Lung microvascular endothelial cell (primary cell): ENCODE measurements at regions not wholly inside any gene's neighbourhood (a gene's known extent, or its start where the extent isn't known, plus 50 kb on each side); places are given as distances from the start of the nearest gene placed in this dataset.
A peak's percentile ranks its signal among the peaks of the same experiment; 100 is the strongest.
"Not testable (repeated sequence)": the region's sequence is repeated elsewhere in the genome, so short reads cannot be mapped to it uniquely, and the experiment has no call there.

Experiments
- DNase-seq, 2 donors: peaks; one replicate each; pipeline versions ENCODE4 v3.0.0 to v3.0.0-alpha.2; 2010; ENCODE audit warnings: low read depth in 2 of 2

DNA sequence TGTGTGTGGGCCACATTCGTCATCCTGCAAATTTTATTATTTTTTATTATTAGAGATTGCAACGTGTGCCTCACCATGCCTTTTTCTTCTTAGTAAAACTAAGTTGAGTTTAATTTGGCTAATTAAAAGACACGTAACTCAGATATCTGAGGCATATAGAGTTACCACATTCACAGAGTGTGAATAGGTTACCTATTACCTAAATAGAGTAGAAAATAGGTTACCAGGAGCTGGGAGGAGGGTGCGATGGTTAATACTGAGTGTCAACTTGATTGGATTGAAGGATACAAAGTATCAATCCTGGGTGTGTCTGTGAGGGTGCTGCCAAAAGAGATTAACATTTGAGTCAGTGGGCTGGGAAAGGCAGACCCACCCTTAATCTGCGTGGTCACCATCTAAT is 116.3 kb upstream of the CARD11 start:
- DNase-seq = not testable (repeated sequence)

DNA sequence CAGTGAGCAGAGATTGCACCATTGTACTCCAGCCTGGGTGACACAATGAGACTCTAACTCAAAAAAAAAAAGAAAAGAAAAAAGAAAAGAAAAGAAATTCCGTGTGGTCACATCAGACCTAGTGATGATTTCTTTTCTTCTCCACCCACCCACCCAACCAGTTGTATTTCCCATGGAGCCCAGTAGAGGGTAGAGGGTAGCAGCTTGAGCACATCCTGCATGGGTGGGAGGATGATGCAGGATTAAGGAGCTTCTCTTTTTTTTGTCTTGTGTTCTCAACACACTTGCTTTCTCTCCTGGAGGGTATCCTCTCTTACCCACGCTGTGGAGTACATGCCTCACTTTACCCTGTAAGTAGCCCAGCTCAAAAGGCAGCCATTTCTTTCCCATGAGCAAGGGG is 118.6 kb upstream of the CARD11 start:
- no peak for DNase-seq

DNA sequence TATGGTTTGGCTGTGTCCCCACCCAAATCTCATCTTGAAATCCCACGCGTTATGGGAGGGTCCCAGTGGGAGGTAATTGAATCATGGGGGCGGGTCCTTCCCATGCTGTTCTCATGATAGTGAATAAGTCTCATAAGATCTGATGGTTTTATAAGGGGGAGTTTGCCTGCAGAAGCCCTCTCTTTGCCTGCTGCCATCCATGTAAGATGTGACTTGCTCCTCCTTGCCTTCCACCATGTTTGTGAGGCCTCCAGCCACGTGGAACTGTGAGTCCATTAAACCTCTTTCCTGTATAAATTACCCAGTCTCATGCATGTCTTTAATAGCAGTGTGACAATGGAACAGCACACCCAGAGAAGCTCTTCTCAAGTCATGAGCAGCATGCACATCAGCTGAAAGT is 119.1 kb upstream of the CARD11 start:
- DNase-seq = not testable (repeated sequence)

DNA sequence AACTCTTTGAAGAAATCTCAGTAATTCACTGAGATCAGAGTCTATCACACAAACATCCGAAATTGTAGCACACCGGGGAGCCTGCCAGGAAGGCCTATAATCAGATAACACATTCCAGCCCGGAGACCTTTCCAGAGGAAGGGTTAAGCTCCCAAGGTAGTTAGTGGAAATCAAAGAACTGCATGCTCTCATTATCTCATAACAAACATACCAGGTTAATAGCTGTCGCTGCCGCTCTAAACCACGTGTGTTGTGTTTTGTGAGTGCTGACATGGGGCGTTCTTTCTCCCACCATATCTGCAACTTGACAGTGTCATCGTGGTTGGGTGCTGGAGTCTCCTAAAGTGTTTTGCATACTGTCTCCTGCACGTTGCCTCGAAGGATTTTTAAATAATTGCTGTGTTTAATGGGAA is 120.7 kb upstream of the CARD11 start:
- peak in 1 of 2 donors; percentile 19 for DNase-seq

DNA sequence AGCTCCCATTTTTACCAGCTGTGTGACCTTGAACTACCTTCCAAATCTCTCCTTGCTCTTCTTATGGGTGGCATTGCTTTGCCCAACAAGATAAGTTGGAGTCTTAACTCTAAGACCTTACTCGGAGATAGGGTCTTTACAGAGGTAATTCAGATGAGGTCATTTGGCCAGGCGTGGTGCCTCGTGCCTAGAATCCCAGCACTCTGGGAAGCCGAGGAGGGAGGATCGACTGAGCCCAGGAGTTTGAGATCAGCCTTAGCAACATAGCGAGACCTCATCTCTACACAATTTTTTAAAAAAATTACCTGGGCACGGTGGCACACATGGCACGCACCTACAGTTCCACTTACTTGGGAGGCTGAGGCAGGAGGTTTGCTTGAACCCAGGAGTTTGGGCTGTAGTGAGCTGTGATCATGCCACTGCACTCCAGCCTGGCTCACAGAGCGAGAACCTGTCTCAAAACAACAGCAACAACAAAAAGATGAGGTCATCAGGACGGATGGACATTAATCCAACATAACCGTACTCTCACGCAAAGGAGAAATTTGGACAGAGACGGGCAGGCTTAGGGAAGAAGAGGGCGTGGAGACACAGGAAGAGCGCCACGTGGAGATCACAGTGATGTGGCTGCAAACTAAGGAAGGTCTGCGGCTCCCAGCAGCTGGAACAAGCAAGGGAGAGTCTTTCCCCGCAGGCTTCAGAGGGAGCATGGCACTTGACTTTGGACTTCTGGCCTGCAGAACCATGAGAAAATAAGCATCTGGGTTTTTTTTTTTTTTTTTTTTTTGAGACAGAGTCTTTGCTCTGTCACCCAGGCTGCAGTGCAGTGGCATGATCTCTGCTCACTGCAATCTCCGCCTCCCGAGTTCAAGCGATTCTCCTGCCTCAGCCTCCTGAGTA is 122.3 kb upstream of the CARD11 start:
- DNase-seq = no peak

DNA sequence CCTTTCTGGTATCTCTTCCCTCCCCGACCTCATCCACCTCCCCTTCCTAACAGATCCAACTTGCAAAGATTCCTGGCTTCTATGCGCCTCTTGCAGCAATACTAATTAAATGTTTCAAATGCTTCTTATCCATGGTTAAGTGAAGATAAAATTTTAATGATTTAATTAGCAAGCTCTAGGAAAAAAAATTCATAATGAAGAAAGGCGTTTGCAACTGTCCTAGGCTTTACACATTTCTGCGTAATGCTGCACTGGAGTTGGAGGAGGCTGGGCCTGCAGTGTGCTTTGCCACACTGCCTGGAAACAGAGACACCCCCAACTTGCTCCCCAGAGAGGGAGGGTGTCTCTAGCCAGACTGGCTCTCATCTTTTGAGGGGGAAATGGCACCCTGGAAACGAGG is 123.9 kb upstream of the CARD11 start:
- no peak for DNase-seq

DNA sequence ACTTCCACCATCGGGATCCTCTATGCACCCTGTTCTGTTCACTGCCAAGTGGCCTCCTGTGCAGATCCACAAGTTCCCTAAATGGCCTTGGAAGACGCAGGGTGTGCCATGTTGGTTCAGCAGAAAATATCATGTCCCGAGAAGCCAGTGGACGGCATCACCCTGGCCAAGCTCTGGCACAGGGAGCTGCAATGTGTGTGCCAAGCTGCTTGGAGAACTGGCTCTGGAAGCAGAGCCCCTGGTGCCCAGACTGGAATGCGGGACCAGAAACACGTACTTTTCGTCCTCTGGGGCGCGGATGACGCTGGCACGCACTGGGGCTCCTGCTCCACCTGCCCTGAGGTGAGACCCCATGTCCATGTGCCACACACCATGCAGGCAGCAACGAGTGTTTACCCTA is 124.7 kb upstream of the CARD11 start:
- no peak for DNase-seq

DNA sequence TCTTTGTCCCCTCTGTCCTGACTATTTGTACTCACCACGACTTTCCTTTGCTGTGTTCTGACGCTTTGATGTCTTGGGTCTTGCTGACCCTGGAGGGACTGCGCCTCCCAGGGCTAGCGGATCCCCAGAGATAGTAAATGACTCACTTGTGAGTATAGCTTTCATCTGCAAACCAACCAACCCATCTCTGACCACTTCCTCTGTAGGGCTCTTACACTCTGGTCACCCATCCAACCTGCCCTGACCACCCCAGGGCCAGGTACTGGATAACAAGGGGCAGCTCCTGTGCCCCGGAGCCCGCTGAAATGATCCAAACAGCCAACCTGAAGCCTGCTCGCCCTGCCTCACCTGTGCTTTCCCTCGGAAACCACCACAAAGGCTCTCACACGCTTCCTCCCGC is 125.2 kb upstream of the CARD11 start:
- DNase-seq = no peak

DNA sequence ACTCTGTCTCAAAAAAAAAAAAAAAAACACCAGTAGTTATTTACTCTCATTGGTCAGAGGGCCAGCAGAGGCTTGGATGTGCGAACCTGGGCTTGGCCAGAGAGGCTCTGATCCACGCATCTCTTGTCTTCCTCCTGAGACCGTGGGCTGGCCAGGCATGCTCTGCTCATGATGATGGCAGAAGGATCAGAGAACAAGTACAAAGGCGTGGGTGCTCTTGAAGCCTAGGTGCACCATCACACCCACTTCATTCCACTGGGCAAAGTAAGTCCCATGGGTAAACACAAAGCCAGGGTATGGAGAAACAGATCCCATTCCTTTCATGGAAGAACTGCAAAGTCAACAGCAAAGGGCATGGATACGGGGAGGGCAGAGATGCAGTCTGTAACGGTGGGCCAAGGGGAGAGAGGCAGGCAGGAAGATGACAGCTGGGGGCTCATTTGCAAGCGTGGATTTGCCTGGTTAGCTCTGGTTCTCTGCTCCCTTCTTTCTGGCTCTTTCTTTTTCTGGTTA is 128.2 kb upstream of the SDK1 start:
- DNase-seq = no peak

DNA sequence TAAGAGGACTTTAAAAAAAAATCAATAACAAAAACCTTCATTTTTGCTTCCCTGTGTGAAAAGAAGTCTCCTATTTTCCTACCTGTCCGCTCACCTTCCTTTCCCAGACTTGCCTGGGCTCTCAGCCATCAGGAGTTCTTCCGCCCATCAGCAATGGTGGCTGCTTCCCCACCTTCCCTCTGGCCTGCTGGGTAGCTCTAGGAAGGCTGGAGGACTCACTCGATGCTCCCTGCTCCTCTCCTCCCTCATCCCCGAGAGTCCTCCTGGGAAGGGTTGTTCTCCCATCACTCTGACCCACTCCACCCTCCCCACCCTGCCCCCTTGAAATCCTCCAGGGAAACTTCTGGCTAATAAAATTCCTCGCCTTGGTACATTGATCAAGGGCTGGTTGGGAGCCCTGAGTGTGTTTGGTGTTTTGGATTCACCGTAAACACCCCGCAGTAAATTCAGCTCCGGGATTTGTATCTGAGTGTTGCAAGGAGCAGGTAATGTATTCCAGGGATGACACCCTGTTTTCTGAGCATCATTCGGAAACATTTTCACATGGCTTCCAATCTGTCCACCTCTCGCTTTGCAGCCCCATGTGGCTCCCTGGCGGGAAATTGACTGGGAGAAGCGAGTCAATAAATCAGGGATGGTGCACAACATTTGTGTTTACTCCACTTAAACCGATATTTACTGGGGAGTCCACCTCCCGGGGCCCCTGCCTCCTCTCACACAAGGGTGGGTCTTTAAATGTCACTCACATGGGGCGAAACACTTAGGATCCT is 126.4 kb upstream of the SDK1 start:
- DNase-seq = no peak

DNA sequence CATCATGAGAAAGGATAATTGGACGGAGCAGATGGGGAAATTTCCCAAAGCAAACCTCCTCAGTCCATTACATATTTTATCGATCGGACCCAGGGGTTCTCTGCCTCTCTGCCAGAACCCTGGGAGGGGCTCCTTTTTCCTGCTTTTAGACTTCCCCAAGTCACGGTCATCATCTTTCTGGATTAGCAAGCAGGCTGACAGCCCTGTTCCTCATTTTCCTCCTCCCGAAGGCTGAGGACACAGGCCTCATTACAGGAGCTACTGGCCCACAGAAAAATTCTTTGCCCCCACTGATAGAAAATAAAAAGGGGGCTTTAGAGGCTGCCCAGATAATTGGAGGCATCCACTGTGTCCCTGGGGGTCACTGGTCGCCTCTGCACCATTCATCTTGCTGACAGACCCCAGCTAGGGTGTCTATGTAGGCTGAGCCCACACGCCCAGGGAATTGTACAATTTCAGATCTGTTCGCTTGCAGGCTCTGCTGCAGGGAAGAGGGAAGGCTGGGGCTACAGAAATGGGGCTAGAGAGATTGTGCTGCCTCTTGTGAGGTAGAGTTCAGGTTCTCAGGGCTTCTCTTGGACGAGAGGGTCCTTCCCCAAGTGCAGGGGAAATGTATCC is 125.7 kb upstream of the SDK1 start:
- DNase-seq = no peak

DNA sequence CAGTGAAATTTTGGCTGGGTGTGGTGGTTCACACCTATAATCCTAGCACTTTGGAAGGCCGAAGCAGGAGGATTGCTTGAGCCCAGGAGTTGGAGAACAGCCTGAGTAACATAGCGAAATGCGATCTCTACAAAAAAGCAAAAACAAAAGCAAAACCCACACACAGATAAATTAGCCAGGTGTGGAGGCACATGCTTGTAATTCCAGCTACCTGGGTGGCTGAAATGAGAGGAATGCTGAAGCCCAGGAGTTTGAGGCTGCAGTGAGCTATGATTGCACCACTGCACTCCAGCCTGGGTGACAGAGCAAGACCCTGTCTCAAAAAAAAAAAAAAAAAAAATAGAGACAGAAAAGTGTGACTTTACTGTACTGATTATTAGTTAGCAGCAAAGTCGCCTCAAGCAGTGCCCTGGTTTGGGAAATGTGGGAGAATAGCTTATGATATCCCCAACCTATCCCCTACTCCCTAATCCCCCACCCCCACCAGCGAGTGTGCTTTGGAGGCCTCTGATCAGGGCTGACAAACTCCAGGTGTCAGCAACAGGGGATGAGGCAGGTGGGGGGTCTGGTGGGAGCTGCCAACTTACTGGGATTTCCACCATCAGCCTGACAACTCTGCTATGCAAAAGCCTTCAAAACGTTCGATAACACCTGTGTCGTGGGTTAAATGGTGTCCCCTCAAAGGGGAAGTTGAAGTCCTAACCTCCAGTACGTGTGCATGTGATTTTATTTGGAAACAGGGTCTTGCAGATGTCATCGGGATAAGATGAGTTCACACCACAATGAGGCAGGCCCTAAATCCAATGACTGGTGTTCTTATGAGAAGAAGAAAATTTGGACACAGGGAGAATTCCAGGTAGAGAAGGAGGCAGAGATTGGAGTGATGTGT is 124.7 kb upstream of the SDK1 start:
- DNase-seq = no peak

DNA sequence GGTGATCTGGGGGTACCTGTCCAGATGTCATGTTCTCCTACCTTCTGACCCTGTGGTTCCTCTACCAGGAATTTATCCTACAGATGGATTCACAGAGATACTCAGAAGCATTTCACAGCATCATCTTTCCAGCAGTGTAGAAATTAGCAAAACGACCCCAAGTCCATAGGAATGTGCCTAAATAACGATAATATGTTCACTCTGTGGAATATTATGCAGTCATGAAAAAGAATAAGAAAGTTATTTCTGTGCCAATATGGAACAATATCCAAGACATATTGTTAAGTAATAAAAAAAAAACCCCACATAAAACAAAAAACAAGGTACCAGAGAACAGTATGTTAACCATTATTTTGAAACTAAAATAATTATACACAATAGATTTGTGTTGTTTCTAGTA is 123.8 kb upstream of the SDK1 start:
- DNase-seq = no peak

DNA sequence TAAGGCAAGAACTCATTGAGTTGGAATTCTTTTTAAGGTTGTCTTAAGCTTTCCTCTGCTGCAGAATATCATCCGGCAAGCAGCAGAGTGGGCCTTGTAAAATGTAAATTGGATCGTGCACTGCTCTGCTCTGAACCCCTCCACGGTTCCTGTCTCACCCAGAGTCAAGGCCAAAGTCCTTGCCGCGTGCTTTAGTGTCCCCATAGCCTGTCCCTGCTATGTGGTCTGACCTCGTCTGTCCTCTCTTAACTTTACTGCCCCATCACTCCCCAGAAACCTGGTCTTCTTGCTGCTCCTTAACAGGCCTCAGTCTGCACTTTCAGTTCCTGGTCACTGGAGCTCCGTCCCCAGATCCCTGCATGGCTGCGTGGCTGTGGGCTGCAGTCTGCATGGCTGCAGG is 121.6 kb upstream of the SDK1 start:
- no peak for DNase-seq

DNA sequence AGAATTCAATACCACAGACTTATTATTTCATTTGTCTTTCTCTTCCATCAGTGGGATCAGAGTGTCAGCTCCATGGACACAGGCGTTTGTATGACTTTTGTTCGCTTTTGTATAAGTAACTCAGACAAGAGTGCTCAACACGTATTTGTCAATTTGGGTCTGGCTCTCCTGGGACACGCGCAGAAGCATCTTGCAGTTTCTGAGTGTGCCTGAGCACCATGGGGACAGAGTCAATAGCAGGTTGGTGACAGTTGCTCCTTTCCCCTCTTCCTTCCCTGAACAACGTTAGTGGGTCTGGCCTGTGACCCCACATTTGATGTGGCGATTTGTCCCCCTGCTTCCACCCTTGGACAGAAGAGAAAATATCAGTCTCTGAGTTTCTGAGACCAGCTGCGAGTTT is 120.4 kb upstream of the SDK1 start:
- no peak for DNase-seq

DNA sequence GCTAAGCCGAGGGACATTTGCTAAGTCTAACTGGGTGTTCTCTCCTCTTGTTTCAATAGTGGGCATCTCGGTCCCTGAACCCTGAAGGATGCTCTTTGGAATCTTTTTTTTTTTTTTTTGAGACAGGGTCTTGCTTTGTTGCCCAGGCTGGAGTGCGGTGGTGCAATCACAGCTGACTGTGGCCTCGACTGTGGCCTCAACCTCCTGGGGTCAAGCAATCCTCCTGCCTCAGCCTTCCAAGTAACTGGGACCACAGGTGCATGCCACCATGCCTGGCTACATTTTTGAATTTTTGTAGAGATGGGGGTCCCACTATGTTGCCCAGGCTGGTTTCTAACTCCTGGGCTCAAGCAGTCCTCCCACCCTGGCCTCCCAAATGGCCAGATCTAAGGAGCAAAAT is 119.0 kb upstream of the SDK1 start:
- not testable (repeated sequence) for DNase-seq

DNA sequence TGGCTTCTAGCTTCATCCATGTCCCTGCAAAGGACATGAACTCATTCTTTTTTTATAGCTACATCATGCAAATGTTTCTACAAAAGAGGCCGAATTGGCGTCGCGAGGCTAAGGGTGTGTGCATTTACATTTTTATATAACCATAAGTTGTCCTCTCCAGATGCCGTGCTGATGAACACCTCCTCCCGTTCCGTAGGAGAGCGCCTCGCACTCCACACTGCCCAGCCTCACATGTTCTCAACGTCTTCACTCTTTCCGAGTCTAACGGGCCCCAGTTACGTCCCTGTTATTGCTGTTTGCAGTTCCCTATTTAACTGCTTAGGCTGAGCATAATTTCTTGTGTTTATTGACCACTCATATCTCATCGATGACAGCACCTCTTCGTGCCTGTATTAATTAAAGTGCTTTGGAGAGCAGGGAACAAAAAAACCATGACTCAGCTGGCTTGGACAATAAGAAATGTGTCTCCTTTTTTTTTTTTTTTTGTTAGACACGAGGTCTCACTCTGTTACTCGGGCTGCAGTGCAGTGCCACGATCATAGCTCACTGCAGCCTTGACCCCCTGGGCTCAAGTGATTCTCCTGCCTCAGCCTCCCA is 113.5 kb upstream of the SDK1 start:
- no peak for DNase-seq

DNA sequence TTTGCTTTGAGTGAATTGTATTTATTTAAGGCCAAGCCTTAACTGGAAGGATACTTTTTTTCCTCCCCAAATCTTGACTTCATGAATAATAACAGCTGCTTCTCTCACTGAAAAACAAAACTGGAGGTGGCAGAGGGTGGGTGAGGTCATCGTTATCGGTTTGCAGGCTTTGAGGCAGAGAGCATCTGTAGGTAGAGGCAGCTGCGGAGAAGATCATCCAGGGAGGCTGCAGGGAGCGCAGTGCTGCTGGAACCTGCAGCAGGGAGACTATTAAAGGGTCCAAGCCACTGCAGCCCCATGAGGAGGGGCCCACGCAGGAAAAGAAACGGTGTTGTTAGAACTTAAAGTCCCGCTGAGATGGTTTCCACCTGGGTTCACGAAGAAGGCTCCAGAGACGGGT is 112.1 kb upstream of the SDK1 start:
- DNase-seq = no peak

DNA sequence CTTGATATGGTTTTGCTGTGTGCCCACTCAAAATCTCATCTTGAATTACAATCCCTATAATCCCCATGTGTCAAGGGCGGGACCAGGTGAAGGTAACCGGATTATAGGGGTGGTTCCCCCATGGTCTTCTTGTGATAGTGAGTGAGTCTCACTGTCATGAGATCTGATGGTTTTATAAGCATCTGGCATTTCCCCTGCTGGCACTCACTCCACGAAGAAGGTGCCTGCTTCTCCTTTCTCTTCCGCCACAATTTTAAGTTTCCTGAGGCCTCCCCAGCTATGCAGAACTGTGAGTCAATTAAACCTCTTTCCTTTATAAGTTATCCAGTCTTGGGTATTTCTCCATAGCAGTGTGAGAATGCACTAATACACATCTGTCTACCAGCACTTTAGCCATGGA is 109.5 kb upstream of the SDK1 start:
- DNase-seq = no peak

DNA sequence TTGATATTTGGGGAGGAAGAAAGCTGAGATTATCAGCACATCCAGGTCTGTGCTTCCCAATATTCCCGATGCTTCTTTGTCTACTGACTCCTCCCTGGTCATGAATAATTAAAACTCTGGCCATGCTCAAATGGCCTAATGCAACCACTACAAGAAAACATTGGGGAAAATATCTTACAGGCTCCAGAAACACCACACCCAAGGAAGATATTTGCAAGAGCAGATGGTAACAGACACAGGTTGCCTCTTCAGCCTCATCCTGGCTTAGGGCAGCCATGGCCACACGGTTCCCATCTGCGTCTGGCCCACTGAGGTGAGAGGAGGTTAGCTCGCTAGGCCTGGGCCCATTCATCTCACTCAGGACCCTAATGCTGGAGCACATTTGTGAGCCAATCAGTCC is 108.4 kb upstream of the SDK1 start:
- no peak for DNase-seq
